SK-N-SH (cell line): ENCODE measurements at regions not wholly inside any gene's neighbourhood (a gene's known extent, or its start where the extent isn't known, plus 50 kb on each side); places are given as distances from the start of the nearest gene placed in this dataset.

Experiments
- CTCF ChIA-PET: fragments of 300-600, 350-600 bp; formaldehyde crosslinking; extraction: SDS; loops from one replicate; lab custom pipeline; 2021; lab: Yijun Ruan, JAX
- POLR2A ChIA-PET: fragments of 350-600 bp; sonication (Branson Sonifier 250); formaldehyde crosslinking; extraction: SDS; loops from one replicate; lab custom pipeline; 2020; ENCODE audit warnings: antibody characterized with exemption, inconsistent platforms; lab: Yijun Ruan, JAX
- DNase-seq: peaks from one replicate; pipeline ENCODE4 v3.0.0; 2012
- H2AFZ ChIP-seq: fragments of 200-600 bp; sonication (generic); 2 replicates; pipeline ENCODE4 v1.8.1; 2016; ENCODE audit warnings: antibody characterized with exemption, mild to moderate bottlenecking, low read depth
- H3F3A ChIP-seq: fragments of 200-600 bp; sonication (generic); replicated peaks from 2 replicates; pipeline ENCODE3; 2016; ENCODE audit warnings: antibody characterized with exemption, mild to moderate bottlenecking; ENCODE audit not compliant: insufficient read depth
- H3K27ac ChIP-seq, 2 experiments: fragments of 200-500 bp in 1 of 2; fragments of 200-600 bp in 1 of 2; sonication (Bioruptor generic) in 1 of 2; sonication (generic), shearing (Covaris generic) in 1 of 2; 2 replicates each; pipeline versions ENCODE4 v1.5.1 to v1.6.1; 2014 to 2016; ENCODE audit warnings: low read depth in 2 of 2, inconsistent platforms in 1 of 2, low read length in 1 of 2, mild to moderate bottlenecking in 1 of 2, mixed read lengths in 1 of 2
- H3K27me3 ChIP-seq: fragments of 200-600 bp; sonication (generic), shearing (Covaris generic); 2 replicates; pipeline ENCODE4 v1.6.1; 2016; ENCODE audit warnings: mixed run types; ENCODE audit not compliant: insufficient read depth
- H3K36me3 ChIP-seq, 2 experiments: fragments of 200-500 bp in 1 of 2; fragments of 200-600 bp in 1 of 2; sonication (Bioruptor generic) in 1 of 2; sonication (generic) in 1 of 2; replicated peaks in 1 of 2; 2 replicates each; pipeline versions ENCODE3 to v1.5.1; 2014 to 2016; ENCODE audit warnings: low read length in 1 of 2, mild to moderate bottlenecking in 1 of 2; ENCODE audit not compliant: insufficient read depth in 2 of 2, control insufficient read depth in 1 of 2
- H3K4me1 ChIP-seq, 2 experiments: fragments of 200-500 bp in 1 of 2; fragments of 200-600 bp in 1 of 2; sonication (Bioruptor generic) in 1 of 2; sonication (generic), shearing (Covaris generic) in 1 of 2; 2 replicates each; pipeline versions ENCODE4 v1.5.1 to v1.6.1; 2014 to 2016; ENCODE audit warnings: low read depth in 1 of 2, low read length in 1 of 2, mixed run types in 1 of 2; ENCODE audit not compliant: insufficient read depth in 2 of 2, control insufficient read depth in 1 of 2
- H3K4me2 ChIP-seq: fragments of 200-600 bp; sonication (generic), shearing (Covaris generic); 2 replicates; pipeline ENCODE4 v1.6.1; 2017; ENCODE audit warnings: mixed run types
- H3K4me3 ChIP-seq, 2 experiments: fragments of 200-500 bp in 1 of 2; fragments of 200-600 bp in 1 of 2; sonication (Bioruptor generic) in 1 of 2; sonication (generic), shearing (Covaris generic) in 1 of 2; 2 replicates each; pipeline versions ENCODE4 v1.5.1 to v1.8.1; 2014 to 2016; ENCODE audit warnings: low read depth in 2 of 2, inconsistent platforms in 1 of 2, low read length in 1 of 2, mild to moderate bottlenecking in 1 of 2, mixed read lengths in 1 of 2, moderate library complexity in 1 of 2
- H3K79me2 ChIP-seq: fragments of 200-600 bp; sonication (generic); 2 replicates; pipeline ENCODE4 v1.8.1; 2017; ENCODE audit warnings: mild to moderate bottlenecking; ENCODE audit not compliant: insufficient read depth
- H3K9ac ChIP-seq: fragments of 200-600 bp; sonication (generic); 2 replicates; pipeline ENCODE4 v1.6.1; 2017; ENCODE audit warnings: mixed run types
- H3K9me2 ChIP-seq: fragments of 200-600 bp; sonication (generic); 2 replicates; pipeline ENCODE4 v1.6.1; 2017; ENCODE audit warnings: mixed run types
- H3K9me3 ChIP-seq: fragments of 200-600 bp; sonication (generic); 2 replicates; pipeline ENCODE4 v1.6.1; 2017; ENCODE audit warnings: mixed run types, mild to moderate bottlenecking, moderate library complexity
- H4K20me1 ChIP-seq: fragments of 200-600 bp; sonication (generic); 2 replicates; pipeline ENCODE4 v1.6.1; 2017; ENCODE audit warnings: mild to moderate bottlenecking, mixed run types; ENCODE audit not compliant: insufficient read depth
- CHD2 ChIP-seq: fragments of 150-350 bp; IDR thresholded peaks from 2 replicates; pipeline ENCODE4 v1.6.1; 2018; ENCODE audit warnings: low read length; ENCODE audit not compliant: partially characterized antibody
- ELF1 ChIP-seq: IDR thresholded peaks from 2 replicates; pipeline ENCODE4 v1.4.0; 2012
- EP300 ChIP-seq, 2 experiments: IDR thresholded peaks; 2 replicates each; pipeline versions ENCODE4 v1.4.0 to v1.6.1; 2012; ENCODE audit warnings: borderline replicate concordance in 1 of 2, low read depth in 1 of 2, low read length in 1 of 2
- EZH2phosphoT487 ChIP-seq: fragments of 200-600 bp; sonication (generic); IDR thresholded peaks from 2 replicates; pipeline ENCODE4 v1.6.1; 2017; ENCODE audit warnings: low read depth, mixed run types, mild to moderate bottlenecking, antibody characterized with exemption, moderate library complexity, borderline replicate concordance
- FOSL2 ChIP-seq: IDR thresholded peaks from 2 replicates; pipeline ENCODE4 v1.4.0; 2012; ENCODE audit warnings: low read depth, mild to moderate bottlenecking, moderate library complexity, borderline replicate concordance
- FOXJ3 ChIP-seq: sonication (generic); formaldehyde crosslinking; IDR thresholded peaks from 2 replicates; pipeline ENCODE4 v1.5.1; 2020; ENCODE audit warnings: mild to moderate bottlenecking, missing genetic modification reagents
- FOXM1 ChIP-seq: IDR thresholded peaks from 2 replicates; pipeline ENCODE4 v1.4.0; 2012; ENCODE audit warnings: low read depth, mild to moderate bottlenecking
- JUND ChIP-seq: IDR thresholded peaks from 2 replicates; pipeline ENCODE4 v1.4.0; 2012
- MXI1 ChIP-seq: IDR thresholded peaks from 2 replicates; pipeline ENCODE4 v1.6.1; 2012; ENCODE audit warnings: mild to moderate bottlenecking, low read depth, low read length, improper control_type of control experiment
- NRF1 ChIP-seq: IDR thresholded peaks from 2 replicates; pipeline ENCODE4 v1.6.1; 2012; ENCODE audit warnings: low read depth, mild to moderate bottlenecking, low read length
- PBX3 ChIP-seq: IDR thresholded peaks from 2 replicates; pipeline ENCODE4; 2012
- RCOR1 ChIP-seq: fragments of 150-350 bp; IDR thresholded peaks from 2 replicates; pipeline ENCODE4 v1.6.1; 2017; ENCODE audit warnings: antibody characterized with exemption, low read length
- REST ChIP-seq: IDR thresholded peaks from 2 replicates; pipeline ENCODE4 v1.6.1; 2012; ENCODE audit warnings: mild to moderate bottlenecking, low read depth, low read length, moderate library complexity
- RXRA ChIP-seq: IDR thresholded peaks from 2 replicates; pipeline ENCODE4 v1.4.0; 2012; ENCODE audit warnings: low read depth, mild to moderate bottlenecking, borderline replicate concordance
- SMC3 ChIP-seq: IDR thresholded peaks from 2 replicates; pipeline ENCODE4 v1.6.1; 2012; ENCODE audit warnings: low read depth, low read length, improper control_type of control experiment
- TAF1 ChIP-seq: IDR thresholded peaks from 2 replicates; pipeline ENCODE4 v1.6.1; 2012; ENCODE audit warnings: low read depth, mild to moderate bottlenecking, low read length, moderate library complexity, borderline replicate concordance
- TEAD4 ChIP-seq: IDR thresholded peaks from 2 replicates; pipeline ENCODE4 v1.4.0; 2012; ENCODE audit warnings: mild to moderate bottlenecking, borderline replicate concordance; ENCODE audit not compliant: insufficient read depth
- USF1 ChIP-seq: IDR thresholded peaks from 2 replicates; pipeline ENCODE4 v1.4.0; 2012; ENCODE audit warnings: low read depth, borderline replicate concordance
- USF2 ChIP-seq: fragments of 150-350 bp; IDR thresholded peaks from 2 replicates; pipeline ENCODE4 v1.6.1; 2017; ENCODE audit warnings: antibody characterized with exemption, low read length, low read depth, borderline replicate concordance
- WGBS: methylation state at CpG from one replicate; pipeline ENCODE4 v1.1.6; 2017; ENCODE audit warnings: low lambda C conversion rate; 5-methylcytosine and 5-hydroxymethylcytosine counted together
- TF ChIP-seq, protein P1 (sequence below): fragments of 150-350 bp; IDR thresholded peaks from 2 replicates; pipeline ENCODE4 v1.6.1; 2016; ENCODE audit warnings: mild to moderate bottlenecking, low read depth, low read length

GRCh38 chr16:79772784-79773183, 172.2 kb upstream of the MAF start (continued):
- no peak for TF ChIP-seq REST
- TF ChIP-seq USF2, result no peak
- no peak for TF ChIP-seq EP300 (IDR thresholded peaks at IDR 0.05; ENCODE audit: borderline replicate concordance in 1 of 2, low read depth in 1 of 2, low read length in 1 of 2)
- no peak for TF ChIP-seq ELF1

GRCh38 chr16:79772048-79772447, 171.5 kb upstream of the MAF start:
- CTCF ChIA-PET, result no interaction called here
- Histone ChIP-seq H3K4me1 (peaks cover 0 to 21% of the 10 kb centered on the region in 2 experiments; a peak in 1 of 4 replicates), H2AFZ (no peak overlapping the region), H4K20me1 (no peaks in the 10 kb centered on the region), H3K4me2 (no peak overlapping the region), H3K4me3 (no peak overlapping the region), H3K36me3 (no peaks in the 10 kb centered on the region), H3K9ac (no peak overlapping the region), H3F3A (no peaks in the 10 kb centered on the region), H3K79me2 (no peaks in the 10 kb centered on the region), H3K9me3 (no peaks in the 10 kb centered on the region), H3K27ac (no peak overlapping the region), H3K9me2 (no peaks in the 10 kb centered on the region), H3K27me3 (no peaks in the 10 kb centered on the region)
- DNase-seq, result no peak
- TF ChIP-seq FOSL2 (no peak), RXRA (no peak), USF1 (no peak), CHD2 (no peak), TEAD4 (no peak), RCOR1 (no peak), MXI1 (no peak), TAF1 (no peak), FOXM1 (no peak), SMC3 (no peak), EZH2phosphoT487 (no peak), JUND (no peak), NRF1 (no peak), FOXJ3 (CRISPR knock-in tag) (no peak), PBX3 (no peak)
- TF ChIP-seq, protein P1, sequence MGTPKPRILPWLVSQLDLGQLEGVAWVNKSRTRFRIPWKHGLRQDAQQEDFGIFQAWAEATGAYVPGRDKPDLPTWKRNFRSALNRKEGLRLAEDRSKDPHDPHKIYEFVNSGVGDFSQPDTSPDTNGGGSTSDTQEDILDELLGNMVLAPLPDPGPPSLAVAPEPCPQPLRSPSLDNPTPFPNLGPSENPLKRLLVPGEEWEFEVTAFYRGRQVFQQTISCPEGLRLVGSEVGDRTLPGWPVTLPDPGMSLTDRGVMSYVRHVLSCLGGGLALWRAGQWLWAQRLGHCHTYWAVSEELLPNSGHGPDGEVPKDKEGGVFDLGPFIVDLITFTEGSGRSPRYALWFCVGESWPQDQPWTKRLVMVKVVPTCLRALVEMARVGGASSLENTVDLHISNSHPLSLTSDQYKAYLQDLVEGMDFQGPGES, result no peak
- POLR2A ChIA-PET, result no interaction called here
- 16% methylated on average over 4 of the region's 4 CpGs for WGBS
